ENCODE measurements at regions not wholly inside any gene's neighbourhood (a gene's known extent, or its start where the extent isn't known, plus 50 kb on each side); places are given as distances from the start of the nearest gene placed in this dataset.
"Not testable (repeated sequence)": the region's sequence is repeated elsewhere in the genome, so short reads cannot be mapped to it uniquely, and the experiment has no call there.

- H3K36me3 ChIP-seq (ENCODE audit: control insufficient read depth in 1 of 2, insufficient read depth in 2 of 2, low read length in 2 of 2); H3K4me1 ChIP-seq (ENCODE audit: control insufficient read depth in 1 of 2, insufficient read depth in 2 of 2, low read length in 2 of 2); H3K9me3 ChIP-seq (ENCODE audit: control insufficient read depth in 1 of 2, low read length in 2 of 2); H3K27ac ChIP-seq (ENCODE audit: low read depth, low read length); H3K4me3 ChIP-seq (ENCODE audit: low read depth in 1 of 2, low read length in 2 of 2); H3K27me3 ChIP-seq (ENCODE audit: control insufficient read depth in 1 of 2, insufficient read depth in 2 of 2, low read length in 2 of 2); H3K9ac ChIP-seq (ENCODE audit: low read depth in 1 of 2, low read length in 2 of 2): not testable (repeated sequence)
Measured at GRCh38 chr11:15850335-15850734, 506.0 kb downstream of the SOX6 start.

- no peak overlapping the region for H3K9ac ChIP-seq (ENCODE audit: low read depth in 1 of 2, low read length in 2 of 2)
- no peak overlapping the region for H3K27ac ChIP-seq (ENCODE audit: low read depth, low read length)
Measured at GRCh38 chr11:15851051-15851498, 505.3 kb downstream of the SOX6 start.

GRCh38 chr11:15852179-15852578 lies 504.2 kb downstream of the SOX6 start:
- H3K4me3 ChIP-seq (ENCODE audit: low read depth in 1 of 2, low read length in 2 of 2) = no peak overlapping the region
- no peak overlapping the region for H3K9ac ChIP-seq (ENCODE audit: low read depth in 1 of 2, low read length in 2 of 2)
- no peaks in the 10 kb centered on the region for H3K27me3 ChIP-seq (ENCODE audit: control insufficient read depth in 1 of 2, insufficient read depth in 2 of 2, low read length in 2 of 2)
- H3K4me1 ChIP-seq (ENCODE audit: control insufficient read depth in 1 of 2, insufficient read depth in 2 of 2, low read length in 2 of 2) = peaks cover 0 to 7% of the 10 kb centered on the region in 2 donors
- no peak overlapping the region for H3K27ac ChIP-seq (ENCODE audit: low read depth, low read length)
- no peaks in the 10 kb centered on the region for H3K36me3 ChIP-seq (ENCODE audit: control insufficient read depth in 1 of 2, insufficient read depth in 2 of 2, low read length in 2 of 2)
- H3K9me3 ChIP-seq (ENCODE audit: control insufficient read depth in 1 of 2, low read length in 2 of 2) = no peaks in the 10 kb centered on the region

More at GRCh38 chr11:15851051-15851498, 505.3 kb downstream of the SOX6 start:
- Histone ChIP-seq H3K4me1 (ENCODE audit: control insufficient read depth in 1 of 2, insufficient read depth in 2 of 2, low read length in 2 of 2) (peaks cover 0 to 7% of the 10 kb centered on the region in 2 donors), H3K9me3 (ENCODE audit: control insufficient read depth in 1 of 2, low read length in 2 of 2) (no peaks in the 10 kb centered on the region), H3K4me3 (ENCODE audit: low read depth in 1 of 2, low read length in 2 of 2) (no peak overlapping the region), H3K36me3 (ENCODE audit: control insufficient read depth in 1 of 2, insufficient read depth in 2 of 2, low read length in 2 of 2) (no peaks in the 10 kb centered on the region), H3K27me3 (ENCODE audit: control insufficient read depth in 1 of 2, insufficient read depth in 2 of 2, low read length in 2 of 2) (no peaks in the 10 kb centered on the region)

- no peaks in the 10 kb centered on the region for H3K9me3 ChIP-seq (ENCODE audit: control insufficient read depth in 1 of 2, low read length in 2 of 2)
- no peak overlapping the region for H3K4me3 ChIP-seq (ENCODE audit: low read depth in 1 of 2, low read length in 2 of 2)
- no peaks in the 10 kb centered on the region for H3K36me3 ChIP-seq (ENCODE audit: control insufficient read depth in 1 of 2, insufficient read depth in 2 of 2, low read length in 2 of 2)
- H3K4me1 ChIP-seq (ENCODE audit: control insufficient read depth in 1 of 2, insufficient read depth in 2 of 2, low read length in 2 of 2) = peaks cover 0 to 2% of the 10 kb centered on the region in 2 donors
- H3K27me3 ChIP-seq (ENCODE audit: control insufficient read depth in 1 of 2, insufficient read depth in 2 of 2, low read length in 2 of 2) = no peaks in the 10 kb centered on the region
- no peak overlapping the region for H3K27ac ChIP-seq (ENCODE audit: low read depth, low read length)
- H3K9ac ChIP-seq (ENCODE audit: low read depth in 1 of 2, low read length in 2 of 2) = no peak overlapping the region
Measured at GRCh38 chr11:15854245-15854644, 502.1 kb downstream of the SOX6 start.

GRCh38 chr11:15858881-15859280 lies 497.5 kb downstream of the SOX6 start:
- no peaks in the 10 kb centered on the region for H3K4me1 ChIP-seq (ENCODE audit: control insufficient read depth in 1 of 2, insufficient read depth in 2 of 2, low read length in 2 of 2)
- no peaks in the 10 kb centered on the region for H3K9me3 ChIP-seq (ENCODE audit: control insufficient read depth in 1 of 2, low read length in 2 of 2)
- H3K27ac ChIP-seq (ENCODE audit: low read depth, low read length) = no peak overlapping the region
- no peaks in the 10 kb centered on the region for H3K36me3 ChIP-seq (ENCODE audit: control insufficient read depth in 1 of 2, insufficient read depth in 2 of 2, low read length in 2 of 2)
- no peak overlapping the region for H3K9ac ChIP-seq (ENCODE audit: low read depth in 1 of 2, low read length in 2 of 2)
- H3K27me3 ChIP-seq (ENCODE audit: control insufficient read depth in 1 of 2, insufficient read depth in 2 of 2, low read length in 2 of 2) = no peaks in the 10 kb centered on the region
- H3K4me3 ChIP-seq (ENCODE audit: low read depth in 1 of 2, low read length in 2 of 2) = no peak overlapping the region

- Histone ChIP-seq H3K36me3 (ENCODE audit: control insufficient read depth in 1 of 2, insufficient read depth in 2 of 2, low read length in 2 of 2) (no peaks in the 10 kb centered on the region), H3K9me3 (ENCODE audit: control insufficient read depth in 1 of 2, low read length in 2 of 2) (no peaks in the 10 kb centered on the region), H3K4me3 (ENCODE audit: low read depth in 1 of 2, low read length in 2 of 2) (no peak overlapping the region), H3K9ac (ENCODE audit: low read depth in 1 of 2, low read length in 2 of 2) (no peak overlapping the region), H3K27ac (ENCODE audit: low read depth, low read length) (no peak overlapping the region), H3K4me1 (ENCODE audit: control insufficient read depth in 1 of 2, insufficient read depth in 2 of 2, low read length in 2 of 2) (no peaks in the 10 kb centered on the region), H3K27me3 (ENCODE audit: control insufficient read depth in 1 of 2, insufficient read depth in 2 of 2, low read length in 2 of 2) (no peaks in the 10 kb centered on the region)
Measured at GRCh38 chr11:15859411-15859810, 496.9 kb downstream of the SOX6 start.

GRCh38 chr11:15861256-15861655 lies 495.1 kb downstream of the SOX6 start:
- no peak overlapping the region for H3K4me3 ChIP-seq (ENCODE audit: low read depth in 1 of 2, low read length in 2 of 2)
- no peaks in the 10 kb centered on the region for H3K36me3 ChIP-seq (ENCODE audit: control insufficient read depth in 1 of 2, insufficient read depth in 2 of 2, low read length in 2 of 2)
- H3K9ac ChIP-seq (ENCODE audit: low read depth in 1 of 2, low read length in 2 of 2) = no peak overlapping the region
- H3K9me3 ChIP-seq (ENCODE audit: control insufficient read depth in 1 of 2, low read length in 2 of 2) = no peaks in the 10 kb centered on the region
- no peaks in the 10 kb centered on the region for H3K27me3 ChIP-seq (ENCODE audit: control insufficient read depth in 1 of 2, insufficient read depth in 2 of 2, low read length in 2 of 2)
- H3K27ac ChIP-seq (ENCODE audit: low read depth, low read length) = no peak overlapping the region
- no peaks in the 10 kb centered on the region for H3K4me1 ChIP-seq (ENCODE audit: control insufficient read depth in 1 of 2, insufficient read depth in 2 of 2, low read length in 2 of 2)

- Histone ChIP-seq H3K36me3 (ENCODE audit: control insufficient read depth in 1 of 2, insufficient read depth in 2 of 2, low read length in 2 of 2) (no peaks in the 10 kb centered on the region), H3K9ac (ENCODE audit: low read depth in 1 of 2, low read length in 2 of 2) (no peak overlapping the region), H3K27ac (ENCODE audit: low read depth, low read length) (no peak overlapping the region), H3K9me3 (ENCODE audit: control insufficient read depth in 1 of 2, low read length in 2 of 2) (no peaks in the 10 kb centered on the region), H3K4me1 (ENCODE audit: control insufficient read depth in 1 of 2, insufficient read depth in 2 of 2, low read length in 2 of 2) (no peaks in the 10 kb centered on the region), H3K27me3 (ENCODE audit: control insufficient read depth in 1 of 2, insufficient read depth in 2 of 2, low read length in 2 of 2) (no peaks in the 10 kb centered on the region), H3K4me3 (ENCODE audit: low read depth in 1 of 2, low read length in 2 of 2) (no peak overlapping the region)
Measured at GRCh38 chr11:15863411-15863810, 492.9 kb downstream of the SOX6 start.

GRCh38 chr11:15864026-15864805 lies 492.1 kb downstream of the SOX6 start:
- no peak overlapping the region for H3K4me3 ChIP-seq (ENCODE audit: low read depth in 1 of 2, low read length in 2 of 2)
- H3K36me3 ChIP-seq (ENCODE audit: control insufficient read depth in 1 of 2, insufficient read depth in 2 of 2, low read length in 2 of 2) = no peaks in the 10 kb centered on the region
- no peaks in the 10 kb centered on the region for H3K27me3 ChIP-seq (ENCODE audit: control insufficient read depth in 1 of 2, insufficient read depth in 2 of 2, low read length in 2 of 2)
- no peaks in the 10 kb centered on the region for H3K4me1 ChIP-seq (ENCODE audit: control insufficient read depth in 1 of 2, insufficient read depth in 2 of 2, low read length in 2 of 2)
- H3K27ac ChIP-seq (ENCODE audit: low read depth, low read length) = no peak overlapping the region
- H3K9ac ChIP-seq (ENCODE audit: low read depth in 1 of 2, low read length in 2 of 2) = no peak overlapping the region
- H3K9me3 ChIP-seq (ENCODE audit: control insufficient read depth in 1 of 2, low read length in 2 of 2) = no peaks in the 10 kb centered on the region

GRCh38 chr11:15865212-15865987 lies 490.9 kb downstream of the SOX6 start:
- Histone ChIP-seq H3K9me3 (ENCODE audit: control insufficient read depth in 1 of 2, low read length in 2 of 2) (no peaks in the 10 kb centered on the region), H3K27me3 (ENCODE audit: control insufficient read depth in 1 of 2, insufficient read depth in 2 of 2, low read length in 2 of 2) (no peaks in the 10 kb centered on the region), H3K27ac (ENCODE audit: low read depth, low read length) (no peak overlapping the region), H3K4me1 (ENCODE audit: control insufficient read depth in 1 of 2, insufficient read depth in 2 of 2, low read length in 2 of 2) (no peaks in the 10 kb centered on the region), H3K36me3 (ENCODE audit: control insufficient read depth in 1 of 2, insufficient read depth in 2 of 2, low read length in 2 of 2) (no peaks in the 10 kb centered on the region), H3K4me3 (ENCODE audit: low read depth in 1 of 2, low read length in 2 of 2) (no peak overlapping the region), H3K9ac (ENCODE audit: low read depth in 1 of 2, low read length in 2 of 2) (no peak overlapping the region)
